Neuronal stem cell (in vitro differentiated cells): ENCODE measurements at regions not wholly inside any gene's neighbourhood (a gene's known extent, or its start where the extent isn't known, plus 50 kb on each side); places are given as distances from the start of the nearest gene placed in this dataset.

Source experiments
- DNase-seq: peaks from one replicate; pipeline ENCODE4 v3.0.0-alpha.2; 2013; ENCODE audit warnings: low spot score
- H2AFZ ChIP-seq: one replicate; pipeline ENCODE4 v1.6.1; 2013; ENCODE audit warnings: mild to moderate bottlenecking, low read length, inconsistent platforms
- H2AK5ac ChIP-seq: 2 replicates; pipeline ENCODE4 v1.6.1; 2013; ENCODE audit warnings: low read depth, mild to moderate bottlenecking, inconsistent platforms, low read length, moderate library complexity, mixed read lengths
- H2BK120ac ChIP-seq: 2 replicates; pipeline ENCODE4 v1.6.1; 2013; ENCODE audit warnings: low read depth, mild to moderate bottlenecking, inconsistent platforms, low read length, moderate library complexity, mixed read lengths
- H2BK12ac ChIP-seq: one replicate; pipeline ENCODE4 v1.6.1; 2013; ENCODE audit warnings: low read length, inconsistent platforms
- H2BK15ac ChIP-seq: 2 replicates; pipeline ENCODE4 v1.6.1; 2013; ENCODE audit warnings: mild to moderate bottlenecking, low read length, inconsistent platforms, mixed read lengths
- H2BK5ac ChIP-seq: one replicate; pipeline ENCODE4 v1.6.1; 2013; ENCODE audit warnings: inconsistent platforms, mild to moderate bottlenecking, low read length, moderate library complexity
- H3K14ac ChIP-seq: one replicate; pipeline ENCODE4 v1.6.1; 2013; ENCODE audit warnings: low read length, inconsistent platforms
- H3K18ac ChIP-seq: 2 replicates; pipeline ENCODE4 v1.6.1; 2013; ENCODE audit warnings: low read length, inconsistent platforms
- H3K23ac ChIP-seq: 2 replicates; pipeline ENCODE4 v1.6.1; 2013; ENCODE audit warnings: low read depth, mild to moderate bottlenecking, mixed read lengths, low read length, inconsistent platforms; ENCODE audit not compliant: poor library complexity
- H3K27ac ChIP-seq: replicated peaks from 3 replicates; pipeline ENCODE4 v1.5.1; 2013; ENCODE audit warnings: low read length, inconsistent platforms
- H3K27me3 ChIP-seq, 3 experiments: 2 replicates each; pipeline ENCODE4 v1.6.1; 2013; ENCODE audit warnings: low read length in 3 of 3, mild to moderate bottlenecking in 2 of 3, inconsistent platforms in 1 of 3, low read depth in 1 of 3, mixed read lengths in 1 of 3, moderate library complexity in 1 of 3; ENCODE audit not compliant: control insufficient read depth in 3 of 3, insufficient read depth in 3 of 3
- H3K36me3 ChIP-seq, 2 donors: replicated peaks in 1 of 2; 2 replicates each; pipeline ENCODE4 v1.6.1; 2013; ENCODE audit warnings: low read length in 2 of 2; ENCODE audit not compliant: control insufficient read depth in 2 of 2, insufficient read depth in 2 of 2
- H3K4ac ChIP-seq: 2 replicates; pipeline ENCODE4 v1.6.1; 2013; ENCODE audit warnings: inconsistent platforms, mild to moderate bottlenecking, low read length, moderate library complexity
- H3K4me1 ChIP-seq, 2 donors: 1 replicate in 1 of 2; 2 replicates in 1 of 2; pipeline ENCODE4 v1.6.1; 2013; ENCODE audit warnings: low read length in 2 of 2, low read depth in 1 of 2; ENCODE audit not compliant: control insufficient read depth in 2 of 2, insufficient read depth in 1 of 2
- H3K4me2 ChIP-seq: one replicate; pipeline ENCODE4 v1.6.1; 2013; ENCODE audit warnings: mild to moderate bottlenecking, low read length, inconsistent platforms; ENCODE audit not compliant: insufficient read depth, poor library complexity, severe bottlenecking
- H3K4me3 ChIP-seq, 2 donors: 2 replicates each; pipeline ENCODE4 v1.5.1; 2013; ENCODE audit warnings: low read length in 2 of 2, mild to moderate bottlenecking in 2 of 2, inconsistent platforms in 1 of 2, moderate library complexity in 1 of 2
- H3K79me1 ChIP-seq: one replicate; pipeline ENCODE4 v1.6.1; 2013; ENCODE audit warnings: low read depth, mild to moderate bottlenecking, inconsistent platforms, low read length, moderate library complexity
- H3K9ac ChIP-seq: one replicate; pipeline ENCODE4 v1.6.1; 2013; ENCODE audit warnings: mild to moderate bottlenecking, low read depth, low read length, inconsistent platforms; ENCODE audit not compliant: poor library complexity
- H3K9me3 ChIP-seq, 2 donors: replicated peaks in 1 of 2; 2 replicates each; pipeline versions ENCODE3 to v1.6.1; 2013; ENCODE audit warnings: low read length in 2 of 2, mild to moderate bottlenecking in 2 of 2, inconsistent platforms in 1 of 2, low read depth in 1 of 2, mixed read lengths in 1 of 2, moderate library complexity in 1 of 2; ENCODE audit not compliant: control insufficient read depth in 2 of 2, insufficient read depth in 1 of 2
- H4K8ac ChIP-seq: one replicate; pipeline ENCODE4 v1.6.1; 2013; ENCODE audit warnings: low read depth, mild to moderate bottlenecking, inconsistent platforms, low read length, moderate library complexity
- H4K91ac ChIP-seq: one replicate; pipeline ENCODE4 v1.6.1; 2013; ENCODE audit warnings: low read length, low read depth, mild to moderate bottlenecking, inconsistent platforms; ENCODE audit not compliant: poor library complexity
- WGBS, 2 donors: extraction: QIAGEN DNeasy Blood & Tissue Kit; methylation state at CpG; one replicate each; pipeline ENCODE4 v1.1.7; 2013; ENCODE audit warnings: missing lambda C conversion rate in 2 of 2, mixed read lengths in 1 of 2; ENCODE audit not compliant: insufficient read length in 2 of 2, insufficient replicate concordance in 1 of 2; ENCODE audit errors: extremely low coverage in 2 of 2; 5-methylcytosine and 5-hydroxymethylcytosine counted together

DNA sequence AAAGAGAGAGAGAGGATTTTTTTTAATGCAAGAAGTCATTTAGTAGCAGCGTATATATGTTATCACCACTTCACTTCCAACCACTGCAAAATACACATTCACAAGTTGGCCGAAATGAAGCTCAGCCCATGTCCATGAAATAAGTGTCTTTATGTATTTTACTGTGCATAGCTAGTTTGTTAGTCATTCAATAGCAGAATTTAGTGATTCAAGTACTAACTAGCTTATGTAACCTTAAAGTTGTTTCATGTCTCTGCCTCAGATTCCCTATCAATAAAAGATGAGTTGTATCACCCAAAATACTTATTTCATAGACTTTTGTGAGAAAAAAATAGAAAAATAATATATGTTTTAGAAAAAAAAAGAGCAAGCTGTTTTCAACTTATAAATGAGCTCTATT lies 153.7 kb upstream of the PRDM1 start:
- Histone ChIP-seq H3K36me3 (no peaks in the 10 kb centered on the region), H3K4me3 (no peak overlapping the region), H3K9me3 (no peaks in the 10 kb centered on the region), H3K4ac (no peak overlapping the region), H4K91ac (no peak overlapping the region), H3K14ac (no peak overlapping the region), H2BK15ac (no peak overlapping the region), H2AFZ (no peak overlapping the region), H3K18ac (no peak overlapping the region), H3K27ac (no peak overlapping the region), H3K79me1 (no peaks in the 10 kb centered on the region), H3K23ac (no peak overlapping the region), H2AK5ac (no peak overlapping the region), H3K9ac (no peak overlapping the region), H4K8ac (no peak overlapping the region), H2BK5ac (no peak overlapping the region), H3K4me2 (no peak overlapping the region), H3K27me3 (no peaks in the 10 kb centered on the region), H2BK12ac (no peak overlapping the region), H2BK120ac (no peak overlapping the region), H3K4me1 (no peaks in the 10 kb centered on the region)
- no CpG with 5 or more reads among the region's 2 CpGs for WGBS, 2 donors
- no peak for DNase-seq

DNA sequence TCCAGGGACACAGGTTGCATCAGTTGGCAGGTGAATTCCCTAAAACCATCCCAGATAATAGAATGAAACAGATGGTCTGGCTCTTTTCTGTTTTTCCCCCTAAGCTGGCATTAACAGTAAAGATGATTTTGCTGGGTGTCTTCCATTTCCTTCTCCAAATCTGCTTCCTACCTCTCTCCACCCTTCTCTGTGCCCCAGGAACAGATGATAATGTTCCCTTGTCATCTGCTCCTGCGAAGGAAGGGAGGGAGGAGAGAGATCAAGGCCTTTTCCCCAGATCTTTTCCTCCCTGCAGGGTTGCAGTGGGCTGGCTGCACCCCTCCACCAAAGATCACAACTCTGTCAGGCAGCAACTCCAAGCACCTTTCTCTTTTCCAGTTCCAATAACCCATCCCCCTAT lies 156.5 kb upstream of the PRDM1 start:
- Histone ChIP-seq H2BK15ac (no peak overlapping the region), H3K18ac (no peak overlapping the region), H3K4me2 (no peak overlapping the region), H3K9ac (no peak overlapping the region), H3K14ac (no peak overlapping the region), H3K36me3 (no peaks in the 10 kb centered on the region), H3K9me3 (no peaks in the 10 kb centered on the region), H4K8ac (no peak overlapping the region), H2BK120ac (no peak overlapping the region), H2BK12ac (no peak overlapping the region), H2AK5ac (no peak overlapping the region), H3K27ac (no peak overlapping the region), H3K4me3 (no peak overlapping the region), H3K23ac (no peak overlapping the region), H3K27me3 (no peaks in the 10 kb centered on the region), H2AFZ (no peak overlapping the region), H3K4me1 (no peaks in the 10 kb centered on the region), H2BK5ac (no peak overlapping the region), H3K79me1 (no peaks in the 10 kb centered on the region), H4K91ac (no peak overlapping the region), H3K4ac (no peak overlapping the region)
- DNase-seq: no peak
- WGBS, 2 donors: no CpG with 5 or more reads among the region's 1 CpG

DNA sequence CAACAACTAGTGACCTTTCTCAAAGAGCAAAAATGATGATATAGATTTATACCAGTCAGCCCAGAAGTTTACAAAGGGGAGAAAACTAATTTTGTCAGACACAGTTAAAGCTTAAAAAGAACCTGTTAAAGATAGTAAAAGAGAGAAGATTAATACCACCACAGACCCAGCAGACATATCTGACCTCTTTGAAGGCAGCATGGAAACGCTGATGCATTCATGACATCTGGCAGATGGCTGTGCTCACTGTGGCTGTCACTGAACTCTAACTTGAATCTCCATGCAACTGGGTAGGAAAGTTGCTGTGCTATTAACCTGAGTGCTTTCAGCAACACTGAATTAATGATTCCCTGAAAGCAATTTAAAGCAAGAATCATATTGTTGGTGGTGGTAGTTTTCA lies 159.8 kb upstream of the PRDM1 start:
- Histone ChIP-seq H3K14ac (no peak overlapping the region), H4K91ac (no peak overlapping the region), H3K9me3 (no peaks in the 10 kb centered on the region), H3K9ac (no peak overlapping the region), H2BK15ac (no peak overlapping the region), H3K27me3 (no peaks in the 10 kb centered on the region), H3K4me3 (no peak overlapping the region), H3K36me3 (no peaks in the 10 kb centered on the region), H4K8ac (no peak overlapping the region), H2AFZ (no peak overlapping the region), H3K4me1 (no peaks in the 10 kb centered on the region), H2BK120ac (no peak overlapping the region), H2BK5ac (no peak overlapping the region), H3K4ac (no peak overlapping the region), H3K18ac (no peak overlapping the region), H2BK12ac (no peak overlapping the region), H3K4me2 (no peak overlapping the region), H3K23ac (no peak overlapping the region), H3K27ac (no peak overlapping the region), H2AK5ac (no peak overlapping the region), H3K79me1 (no peaks in the 10 kb centered on the region)
- no peak for DNase-seq
- no CpG with 5 or more reads among the region's 1 CpG for WGBS, 2 donors

DNA sequence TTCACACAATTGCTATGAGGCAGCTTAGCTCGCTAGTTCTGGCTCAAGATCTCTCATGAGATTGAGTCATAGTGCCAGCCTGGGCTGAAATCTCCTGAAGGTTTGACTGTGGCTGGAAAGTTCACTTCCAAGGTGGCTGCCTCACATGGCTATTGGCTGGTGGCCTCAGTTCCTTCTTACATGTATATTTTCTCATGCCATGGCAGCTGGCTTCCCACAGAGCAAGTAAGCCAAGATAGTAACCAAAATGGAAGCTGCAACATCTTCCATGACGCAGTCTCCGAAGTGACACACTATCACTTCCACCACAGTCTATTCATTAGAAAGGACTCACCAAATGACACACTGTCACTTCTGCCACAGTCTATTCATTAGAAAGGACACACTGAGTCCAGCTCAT lies 160.4 kb upstream of the PRDM1 start:
- Histone ChIP-seq H3K36me3 (no peaks in the 10 kb centered on the region), H2BK120ac (no peak overlapping the region), H2BK12ac (no peak overlapping the region), H3K27ac (no peak overlapping the region), H3K27me3 (no peaks in the 10 kb centered on the region), H4K8ac (no peak overlapping the region), H3K4ac (no peak overlapping the region), H3K23ac (no peak overlapping the region), H3K4me1 (no peaks in the 10 kb centered on the region), H3K79me1 (no peaks in the 10 kb centered on the region), H3K14ac (no peak overlapping the region), H2AFZ (no peak overlapping the region), H3K18ac (no peak overlapping the region), H3K4me3 (no peak overlapping the region), H3K9me3 (no peaks in the 10 kb centered on the region), H4K91ac (no peak overlapping the region), H2BK5ac (no peak overlapping the region), H2AK5ac (no peak overlapping the region), H2BK15ac (no peak overlapping the region), H3K4me2 (no peak overlapping the region), H3K9ac (no peak overlapping the region)
- no peak for DNase-seq
- WGBS, 2 donors: no CpG with 5 or more reads among the region's 3 CpGs
